HG03442 (cell line): ENCODE measurements at regions not wholly inside any gene's neighbourhood (a gene's known extent, or its start where the extent isn't known, plus 50 kb on each side); places are given as distances from the start of the nearest gene placed in this dataset.

ENCODE experiments used
- ATAC-seq: cut with Tn5 transposase; IDR thresholded peaks from one replicate; pipeline ENCODE4 v1.9.1; 2021; ENCODE audit warnings: mild to moderate bottlenecking, moderate library complexity; ENCODE audit not compliant: unreplicated experiment

GRCh38 chr12:38547586-38547985 lies 231.0 kb downstream of the ALG10B start:
- ATAC-seq = no peak

- no peak for ATAC-seq
Observed at GRCh38 chr12:38555620-38556591, 239.3 kb downstream of the ALG10B start.

GRCh38 chr12:38556647-38557046 lies 240.1 kb downstream of the ALG10B start:
- no peak for ATAC-seq

GRCh38 chr12:38585086-38585485 lies 268.5 kb downstream of the ALG10B start:
- no peak for ATAC-seq

GRCh38 chr12:38586789-38587188 lies 270.2 kb downstream of the ALG10B start:
- ATAC-seq = no peak

- ATAC-seq = no peak
Observed at GRCh38 chr12:38587594-38587993, 271.0 kb downstream of the ALG10B start.

- no peak for ATAC-seq
Observed at GRCh38 chr12:38588624-38589305, 272.2 kb downstream of the ALG10B start.

GRCh38 chr12:38589306-38589632 lies 272.7 kb downstream of the ALG10B start:
- ATAC-seq = no peak

- no peak for ATAC-seq
Observed at GRCh38 chr12:38601949-38602348, 285.4 kb downstream of the ALG10B start.
